KMS-11 (cell line): ENCODE measurements at regions not wholly inside any gene's neighbourhood (a gene's known extent, or its start where the extent isn't known, plus 50 kb on each side); places are given as distances from the start of the nearest gene placed in this dataset.

Experiments
- H2AFZ ChIP-seq: fragments of 200-600 bp; sonication (generic); 2 replicates; pipeline ENCODE4 v1.6.1; 2016; ENCODE audit warnings: antibody characterized with exemption, mixed run types, low read depth
- H3K27ac ChIP-seq: fragments of 200-600 bp; sonication (generic); 2 replicates; pipeline ENCODE4 v1.6.1; 2016; ENCODE audit warnings: mild to moderate bottlenecking, mixed run types
- H3K27me3 ChIP-seq: fragments of 200-600 bp; sonication (generic); 2 replicates; pipeline ENCODE4 v1.6.1; 2017; ENCODE audit warnings: mild to moderate bottlenecking, low read depth, mixed run types, moderate library complexity; ENCODE audit not compliant: insufficient read depth
- H3K36me3 ChIP-seq: fragments of 200-600 bp; sonication (generic); 2 replicates; pipeline ENCODE4 v1.6.1; 2017; ENCODE audit warnings: mild to moderate bottlenecking, mixed run types; ENCODE audit not compliant: insufficient read depth
- H3K4me1 ChIP-seq: fragments of 200-600 bp; sonication (generic); 2 replicates; pipeline ENCODE4 v1.6.1; 2016; ENCODE audit warnings: mild to moderate bottlenecking, low read depth, mixed run types; ENCODE audit not compliant: poor library complexity, severe bottlenecking
- H3K4me2 ChIP-seq: fragments of 200-600 bp; sonication (generic); 2 replicates; pipeline ENCODE4 v1.7.0; 2016; ENCODE audit warnings: mild to moderate bottlenecking, mixed run types
- H3K4me3 ChIP-seq: fragments of 200-600 bp; sonication (generic); IDR thresholded peaks from 2 replicates; pipeline ENCODE4 v1.6.1; 2017; ENCODE audit warnings: low read depth, low read length, mixed read lengths; ENCODE audit not compliant: insufficient read depth
- H3K79me2 ChIP-seq: fragments of 200-600 bp; sonication (generic); 2 replicates; pipeline ENCODE4 v1.6.1; 2016; ENCODE audit warnings: low read depth, mixed run types; ENCODE audit not compliant: insufficient read depth
- H3K9ac ChIP-seq: fragments of 200-600 bp; sonication (generic); 2 replicates; pipeline ENCODE4 v1.6.1; 2016; ENCODE audit warnings: mild to moderate bottlenecking, mixed run types
- H4K20me1 ChIP-seq: fragments of 200-600 bp; sonication (generic); 2 replicates; pipeline ENCODE4 v1.6.1; 2016; ENCODE audit warnings: mild to moderate bottlenecking, mixed run types; ENCODE audit not compliant: insufficient read depth
- TF ChIP-seq, protein P1 (sequence below): fragments of 200-600 bp; sonication (generic); conservative IDR thresholded peaks from 2 replicates; pipeline ENCODE4 v1.6.1; 2017; ENCODE audit warnings: low read depth, mild to moderate bottlenecking, antibody characterized with exemption, low read length, moderate library complexity, mixed read lengths

DNA sequence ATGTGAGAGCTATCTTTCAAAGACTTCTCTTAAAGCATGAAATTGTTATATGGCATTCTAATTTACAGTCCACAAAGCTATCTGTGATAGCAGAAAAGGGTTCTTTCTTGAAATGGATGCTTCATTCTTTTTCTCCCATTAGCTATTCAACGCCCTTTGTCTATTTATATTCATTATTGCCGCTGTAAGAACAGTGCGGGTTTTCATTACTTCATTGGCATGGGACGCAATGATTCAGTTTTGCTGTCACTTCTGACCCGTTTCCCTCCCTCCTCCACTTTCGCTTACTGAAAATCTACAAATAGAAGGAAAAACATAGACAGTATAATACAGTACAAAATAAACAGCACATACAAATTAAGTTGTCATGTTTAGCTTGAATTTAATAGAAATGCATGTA, 394.6 kb downstream of the PCDH7 start:
- no peak overlapping the region for H3K27ac ChIP-seq
- H2AFZ ChIP-seq: no peak overlapping the region
- H3K4me3 ChIP-seq: no peak overlapping the region
- TF ChIP-seq, protein P1, sequence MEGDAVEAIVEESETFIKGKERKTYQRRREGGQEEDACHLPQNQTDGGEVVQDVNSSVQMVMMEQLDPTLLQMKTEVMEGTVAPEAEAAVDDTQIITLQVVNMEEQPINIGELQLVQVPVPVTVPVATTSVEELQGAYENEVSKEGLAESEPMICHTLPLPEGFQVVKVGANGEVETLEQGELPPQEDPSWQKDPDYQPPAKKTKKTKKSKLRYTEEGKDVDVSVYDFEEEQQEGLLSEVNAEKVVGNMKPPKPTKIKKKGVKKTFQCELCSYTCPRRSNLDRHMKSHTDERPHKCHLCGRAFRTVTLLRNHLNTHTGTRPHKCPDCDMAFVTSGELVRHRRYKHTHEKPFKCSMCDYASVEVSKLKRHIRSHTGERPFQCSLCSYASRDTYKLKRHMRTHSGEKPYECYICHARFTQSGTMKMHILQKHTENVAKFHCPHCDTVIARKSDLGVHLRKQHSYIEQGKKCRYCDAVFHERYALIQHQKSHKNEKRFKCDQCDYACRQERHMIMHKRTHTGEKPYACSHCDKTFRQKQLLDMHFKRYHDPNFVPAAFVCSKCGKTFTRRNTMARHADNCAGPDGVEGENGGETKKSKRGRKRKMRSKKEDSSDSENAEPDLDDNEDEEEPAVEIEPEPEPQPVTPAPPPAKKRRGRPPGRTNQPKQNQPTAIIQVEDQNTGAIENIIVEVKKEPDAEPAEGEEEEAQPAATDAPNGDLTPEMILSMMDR: no peak
- H3K9ac ChIP-seq: no peak overlapping the region
- H4K20me1 ChIP-seq: no peaks in the 10 kb centered on the region
- H3K4me1 ChIP-seq: no peaks in the 10 kb centered on the region
- H3K79me2 ChIP-seq: no peaks in the 10 kb centered on the region
- H3K27me3 ChIP-seq: no peaks in the 10 kb centered on the region
- no peaks in the 10 kb centered on the region for H3K36me3 ChIP-seq
- H3K4me2 ChIP-seq: no peak overlapping the region

DNA sequence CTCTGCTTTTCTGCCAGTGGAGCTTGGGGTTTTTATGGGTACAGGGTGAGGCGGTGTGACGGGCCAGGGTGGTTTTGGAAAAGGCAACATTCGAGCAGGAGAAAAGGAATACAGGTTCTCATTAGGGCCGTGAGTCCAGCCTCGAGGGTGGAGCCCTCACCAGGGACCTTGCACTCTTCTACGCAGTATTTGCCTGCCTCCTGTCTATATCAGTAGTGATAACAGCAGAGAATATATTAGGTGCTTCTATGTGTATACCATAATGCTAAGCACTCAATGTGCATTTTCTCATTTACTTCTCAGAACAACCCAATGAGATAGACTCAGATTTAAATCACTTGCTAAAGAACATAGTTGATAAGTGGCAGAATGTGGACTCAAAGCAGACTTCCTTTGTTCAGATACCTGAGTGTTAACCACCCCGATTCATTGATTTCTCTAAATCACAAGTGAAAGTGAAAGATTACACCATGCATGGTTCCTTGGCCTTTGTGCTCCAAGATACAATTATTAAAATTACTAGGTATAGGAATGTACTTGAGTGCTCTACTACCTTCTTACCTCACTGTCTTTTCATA, 403.9 kb downstream of the PCDH7 start:
- no peak overlapping the region for H2AFZ ChIP-seq
- no peak overlapping the region for H3K9ac ChIP-seq
- H3K79me2 ChIP-seq: no peaks in the 10 kb centered on the region
- no peaks in the 10 kb centered on the region for H3K4me1 ChIP-seq
- H3K4me3 ChIP-seq: no peak overlapping the region
- no peaks in the 10 kb centered on the region for H3K27me3 ChIP-seq
- no peaks in the 10 kb centered on the region for H3K36me3 ChIP-seq
- H3K27ac ChIP-seq: no peak overlapping the region
- no peak overlapping the region for H3K4me2 ChIP-seq
- no peaks in the 10 kb centered on the region for H4K20me1 ChIP-seq
- TF ChIP-seq, protein P1: no peak

DNA sequence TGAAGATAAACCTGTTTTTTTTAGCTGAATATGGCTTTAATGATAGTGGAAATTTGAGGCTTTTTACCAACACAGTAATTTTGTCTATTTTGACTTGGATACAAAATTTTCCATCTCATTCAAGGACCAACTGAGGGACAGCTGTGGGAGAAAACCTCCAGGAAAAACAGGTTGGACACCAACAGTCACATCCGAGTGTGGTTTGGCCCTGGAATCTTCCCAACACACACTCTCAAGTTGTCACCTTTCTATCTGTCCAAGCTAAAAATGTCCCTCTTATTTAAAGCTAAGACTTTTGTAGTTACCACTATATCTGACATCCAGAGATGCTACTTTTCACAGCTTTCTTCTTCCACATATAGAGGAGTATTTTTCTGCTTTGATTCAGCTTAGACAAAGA, 404.9 kb downstream of the PCDH7 start:
- H3K4me1 ChIP-seq: no peaks in the 10 kb centered on the region
- H3K27ac ChIP-seq: no peak overlapping the region
- H3K9ac ChIP-seq: no peak overlapping the region
- H4K20me1 ChIP-seq: no peaks in the 10 kb centered on the region
- no peak overlapping the region for H3K4me3 ChIP-seq
- H3K36me3 ChIP-seq: no peaks in the 10 kb centered on the region
- TF ChIP-seq, protein P1: no peak
- no peak overlapping the region for H3K4me2 ChIP-seq
- H3K27me3 ChIP-seq: no peaks in the 10 kb centered on the region
- no peaks in the 10 kb centered on the region for H3K79me2 ChIP-seq
- H2AFZ ChIP-seq: no peak overlapping the region

DNA sequence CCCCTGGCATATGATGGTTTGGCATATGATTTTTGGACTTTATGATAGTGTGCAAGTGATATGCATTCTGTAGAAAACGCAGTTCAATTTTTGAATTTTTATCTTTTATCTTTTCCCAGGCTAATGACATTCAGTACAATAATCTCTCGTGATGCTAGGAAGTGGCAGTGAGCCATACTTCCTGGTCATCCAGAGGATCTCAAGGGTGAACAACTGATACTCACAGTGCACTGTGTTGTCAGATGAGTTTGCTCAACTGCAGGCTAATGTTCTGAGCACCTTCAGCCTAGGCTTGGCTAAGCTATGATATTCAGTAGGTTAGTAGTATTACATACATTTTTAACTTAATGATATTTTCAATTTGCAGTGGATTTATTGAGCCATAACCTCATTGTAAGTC, 405.3 kb downstream of the PCDH7 start:
- no peaks in the 10 kb centered on the region for H3K79me2 ChIP-seq
- H3K9ac ChIP-seq: no peak overlapping the region
- H3K27me3 ChIP-seq: no peaks in the 10 kb centered on the region
- TF ChIP-seq, protein P1: no peak
- H3K36me3 ChIP-seq: no peaks in the 10 kb centered on the region
- no peak overlapping the region for H2AFZ ChIP-seq
- H3K4me3 ChIP-seq: no peak overlapping the region
- no peaks in the 10 kb centered on the region for H3K4me1 ChIP-seq
- H3K4me2 ChIP-seq: no peak overlapping the region
- no peaks in the 10 kb centered on the region for H4K20me1 ChIP-seq
- H3K27ac ChIP-seq: no peak overlapping the region
